Hematopoietic multipotent progenitor cell treated with erythropoietin and hydrocortisone succinate and interleukin-3 and kit ligand, for 15 days (in vitro differentiated cells): ENCODE measurements at regions not wholly inside any gene's neighbourhood (a gene's known extent, or its start where the extent isn't known, plus 50 kb on each side); places are given as distances from the start of the nearest gene placed in this dataset.

Experiments
- DNase-seq: peaks from one replicate; pipeline ENCODE4 v3.0.0-alpha.2; 2015; ENCODE audit warnings: low spot score

- DNase-seq = no peak
These were observed 134.8 kb upstream of the ADAMTS16 start for GRCh38 chr5:5005353-5005752.

- DNase-seq = no peak
These were observed 133.6 kb upstream of the ADAMTS16 start for GRCh38 chr5:5006548-5006947.

- no peak for DNase-seq
These were observed 130.9 kb upstream of the ADAMTS16 start for GRCh38 chr5:5009240-5009639.

- no peak for DNase-seq
These were observed 129.0 kb upstream of the ADAMTS16 start for GRCh38 chr5:5011151-5011550.

- no peak for DNase-seq
These were observed 125.4 kb upstream of the ADAMTS16 start for GRCh38 chr5:5014586-5015235.

GRCh38 chr5:5017827-5018577 is 122.1 kb upstream of the ADAMTS16 start:
- DNase-seq = no peak

GRCh38 chr5:5018578-5018970 is 121.6 kb upstream of the ADAMTS16 start:
- no peak for DNase-seq

GRCh38 chr5:5021436-5021835 is 118.7 kb upstream of the ADAMTS16 start:
- no peak for DNase-seq

- DNase-seq = no peak
These were observed 114.9 kb upstream of the ADAMTS16 start for GRCh38 chr5:5025098-5025773.

GRCh38 chr5:5025774-5026408 is 114.2 kb upstream of the ADAMTS16 start:
- DNase-seq = no peak

- no peak for DNase-seq
These were observed 113.7 kb upstream of the ADAMTS16 start for GRCh38 chr5:5026409-5026785.

GRCh38 chr5:5031665-5032064 is 108.5 kb upstream of the ADAMTS16 start:
- no peak for DNase-seq

- no peak for DNase-seq
These were observed 102.5 kb upstream of the ADAMTS16 start for GRCh38 chr5:5037674-5038073.

- no peak for DNase-seq
These were observed 100.2 kb upstream of the ADAMTS16 start for GRCh38 chr5:5039918-5040317.

GRCh38 chr5:5040712-5041111 is 99.4 kb upstream of the ADAMTS16 start:
- no peak for DNase-seq

- DNase-seq = no peak
These were observed 97.3 kb upstream of the ADAMTS16 start for GRCh38 chr5:5042806-5043205.

GRCh38 chr5:5043346-5043745 is 96.8 kb upstream of the ADAMTS16 start:
- no peak for DNase-seq

- no peak for DNase-seq
These were observed 95.8 kb upstream of the ADAMTS16 start for GRCh38 chr5:5044247-5044840.

- no peak for DNase-seq
These were observed 93.2 kb upstream of the ADAMTS16 start for GRCh38 chr5:5046680-5047502.

GRCh38 chr5:5050801-5051200 is 89.3 kb upstream of the ADAMTS16 start:
- no peak for DNase-seq

- DNase-seq = no peak
These were observed 84.4 kb upstream of the ADAMTS16 start for GRCh38 chr5:5055712-5056111.

- no peak for DNase-seq
These were observed 78.3 kb upstream of the ADAMTS16 start for GRCh38 chr5:5061836-5062235.
